Heart right ventricle (tissue), 16 donors: ENCODE measurements at regions not wholly inside any gene's neighbourhood (a gene's known extent, or its start where the extent isn't known, plus 50 kb on each side); places are given as distances from the start of the nearest gene placed in this dataset.

Experiments
- ATAC-seq, 8 donors: fragments of 200-7000 bp; cut with Tn5 transposase; one replicate each; pipeline ENCODE4 v1.9.1; 2020; ENCODE audit warnings: mild to moderate bottlenecking in 8 of 8, moderate library complexity in 8 of 8, moderate number of reproducible peaks in 1 of 8
- DNase-seq, 2 donors: peaks; one replicate each; pipeline ENCODE4 v3.0.0-alpha.2; 2020
- H3K27ac ChIP-seq, 10 donors: fragments of 200-600 bp; sonication (generic) in 2 of 10; one replicate each; pipeline versions ENCODE4 v1.5.0 to v1.8.0; 2020 to 2022; ENCODE audit warnings: mild to moderate bottlenecking in 3 of 10
- H3K27me3 ChIP-seq, 7 donors: fragments of 200-600 bp; one replicate each; pipeline ENCODE4 v1.8.0; 2021 to 2022; ENCODE audit warnings: mild to moderate bottlenecking in 2 of 7
- H3K36me3 ChIP-seq, 9 donors: fragments of 200-600 bp; sonication (generic) in 1 of 9; one replicate each; pipeline versions ENCODE4 v1.5.0 to v1.8.0; 2020 to 2022; ENCODE audit warnings: mild to moderate bottlenecking in 2 of 9
- H3K4me1 ChIP-seq, 9 donors: fragments of 200-600 bp; sonication (generic) in 1 of 9; one replicate each; pipeline versions ENCODE4 v1.5.0 to v1.8.0; 2020 to 2022; ENCODE audit warnings: mild to moderate bottlenecking in 4 of 9
- H3K4me3 ChIP-seq, 10 donors: fragments of 200-600 bp; sonication (generic) in 2 of 10; one replicate each; pipeline versions ENCODE4 v1.5.0 to v1.8.0; 2020 to 2022; ENCODE audit warnings: mild to moderate bottlenecking in 7 of 10, moderate library complexity in 2 of 10
- H3K9me3 ChIP-seq, 11 donors: fragments of 200-600 bp in 10 of 11; sonication (generic) in 2 of 11; one replicate each; pipeline versions ENCODE4 v1.5.0 to v1.8.0; 2013 to 2022; ENCODE audit warnings: mild to moderate bottlenecking in 2 of 11, control low read depth in 1 of 11, moderate library complexity in 1 of 11
- CTCF ChIP-seq, 9 donors: fragments of 200-600 bp; sonication (generic) in 2 of 9; IDR thresholded peaks; one replicate each; pipeline versions ENCODE4 v1.5.0 to v1.8.0; 2021 to 2022; ENCODE audit warnings: antibody characterized with exemption in 9 of 9, mild to moderate bottlenecking in 5 of 9, moderate library complexity in 1 of 9
- WGBS, 2 donors: extraction: QIAGEN DNeasy Blood & Tissue Kit; methylation state at CpG; one replicate each; pipeline ENCODE4 v1.1.7; 2013; ENCODE audit warnings: inconsistent platforms in 1 of 2; 5-methylcytosine and 5-hydroxymethylcytosine counted together
- intact Hi-C, 10 donors: fragments of 100-400 bp; cut with DNase I; formaldehyde crosslinking; loops; one replicate each; pipeline versions ENCODE4 v1.11.1 to v1.14.2; 2022
- donor health status: Arrhythmogenic right ventricular cardiomyopathy.
- donor health status: ischemic (EF 13 %, LVEDD 7.1; RV severe dilation, severe dysfunction).
- donor health status: healthy with polysubstance abuse.
- donor health status: DM: no; HTN: yes; CAD: no.
- donor health status: DM: no; HTN: no; CAD: no.
- donor health status: ischemic (EF 25% LVEDD 6.9; RV normal size, moderate dysfunction).
- donor health status: ischemic (EF 25% LVEDD 5.7; RV mildly dilated, moderate dysfunction).
- donor health status: healthy.
- donor health status: DM: yes; HTN: yes; CAD: no.
- donor health status: Ischemic cardiomyopathy.
- donor health status: ischemic (EF 35%, LVEDD 5.7; RV mildly dilated, moderate dysfunction).
- donor health status: nonischemic (EF 11% LVEDD 7.7; RV severe dilation, severe dysfunction).
- donor health status: DM: yes; HTN: yes; CAD: no.
- donor health status: PGD.
- donor health status: ischemic (EF 29% LVEDD 5.4; RV normal size, mild dysfunction).
- donor health status: nonischemic (EF 23%, LVEDD 6.1; RV moderate dilation, normal function).

GRCh38 chr2:240247241-240247867 is 106.9 kb upstream of the OTOS start:
- no peak for TF ChIP-seq CTCF (IDR thresholded peaks at IDR 0.05)
- no peak overlapping the region for H3K27ac ChIP-seq

GRCh38 chr2:240247868-240248720 is 107.6 kb upstream of the OTOS start:
- ATAC-seq, result no peak
- no peak for TF ChIP-seq CTCF (IDR thresholded peaks at IDR 0.05)
- intact Hi-C loops, result no loop called here
- no peak overlapping the region for H3K4me3 ChIP-seq
- no peaks in the 10 kb centered on the region for H3K27me3 ChIP-seq
- no peaks in the 10 kb centered on the region for H3K9me3 ChIP-seq
- no peaks in the 10 kb centered on the region for H3K36me3 ChIP-seq
- no peak overlapping the region for H3K27ac ChIP-seq
- H3K4me1 ChIP-seq, result peaks cover 16 to 45% (median 26%) of the 10 kb centered on the region in 9 donors
- DNase-seq, result no peak
- WGBS, 2 donors, result 60 to 62% methylated on average over 17 of the region's 17 CpGs

More at GRCh38 chr2:240247241-240247867, 106.9 kb upstream of the OTOS start:
- no peaks in the 10 kb centered on the region for H3K36me3 ChIP-seq
- H3K9me3 ChIP-seq, result no peaks in the 10 kb centered on the region
- ATAC-seq, result no peak
- WGBS, 2 donors, result 90% methylated on average over 10 of the region's 10 CpGs
- peaks cover 16 to 40% (median 25%) of the 10 kb centered on the region in 9 donors for H3K4me1 ChIP-seq
- H3K27me3 ChIP-seq, result no peaks in the 10 kb centered on the region
- intact Hi-C loops, result no loop called here
- H3K4me3 ChIP-seq, result no peak overlapping the region
- DNase-seq, result no peak

GRCh38 chr2:240248721-240249422 is 108.4 kb upstream of the OTOS start:
- no peak for ATAC-seq
- Histone ChIP-seq H3K4me3 (no peak overlapping the region), H3K27me3 (no peaks in the 10 kb centered on the region), H3K27ac (peak overlapping the region in 2 of 10 donors; percentile 14 to 19), H3K9me3 (no peaks in the 10 kb centered on the region), H3K36me3 (no peaks in the 10 kb centered on the region), H3K4me1 (peaks cover 16 to 45% (median 26%) of the 10 kb centered on the region in 9 donors)
- DNase-seq, result no peak
- TF ChIP-seq CTCF (IDR thresholded peaks at IDR 0.05), result no peak
- 82 to 87% methylated on average over 14 of the region's 14 CpGs for WGBS, 2 donors
- intact Hi-C loops, result no loop called here

GRCh38 chr2:240249423-240250149 is 109.1 kb upstream of the OTOS start:
- WGBS, 2 donors, result 74% methylated on average over 21 of the region's 21 CpGs
- intact Hi-C loops, result no loop called here
- H3K4me3 ChIP-seq, result no peak overlapping the region
- no peaks in the 10 kb centered on the region for H3K36me3 ChIP-seq
- ATAC-seq (no peak), DNase-seq (peak in 1 of 2 donors; percentile 3)
- H3K9me3 ChIP-seq, result no peaks in the 10 kb centered on the region
- peak overlapping the region in 8 of 10 donors; percentile 14 to 93 (median 88) for H3K27ac ChIP-seq
- peaks cover 16 to 45% (median 26%) of the 10 kb centered on the region in 9 donors for H3K4me1 ChIP-seq
- TF ChIP-seq CTCF (IDR thresholded peaks at IDR 0.05), result no peak
- no peaks in the 10 kb centered on the region for H3K27me3 ChIP-seq
